HL-60 (cell line): ENCODE measurements at regions not wholly inside any gene's neighbourhood (a gene's known extent, or its start where the extent isn't known, plus 50 kb on each side); places are given as distances from the start of the nearest gene placed in this dataset.
"Not testable (repeated sequence)": the region's sequence is repeated elsewhere in the genome, so short reads cannot be mapped to it uniquely, and the experiment has no call there.

ENCODE experiments used
- DNase-seq, 2 experiments: peaks; one replicate each; pipeline ENCODE4 v3.0.0-alpha.2; 2010 to 2020; ENCODE audit warnings: low read depth in 1 of 2, low spot score in 1 of 2
- H3K27ac ChIP-seq: fragments of 250-450 bp; sonication (Bioruptor Pico); replicated peaks from 2 replicates; pipeline ENCODE4 v1.5.1; 2020; ENCODE audit warnings: mild to moderate bottlenecking, moderate library complexity
- H3K27me3 ChIP-seq: fragments of 250-450 bp; sonication (Bioruptor Pico); 2 replicates; pipeline ENCODE4 v1.5.1; 2021; ENCODE audit warnings: mild to moderate bottlenecking, moderate library complexity; ENCODE audit not compliant: insufficient read depth, poor library complexity, severe bottlenecking
- H3K4me3 ChIP-seq: replicated peaks from 2 replicates; pipeline ENCODE4 v1.5.1; 2011; ENCODE audit warnings: mild to moderate bottlenecking, control low read depth, low read length; ENCODE audit not compliant: insufficient read depth
- GABPA ChIP-seq: IDR thresholded peaks from 2 replicates; pipeline ENCODE4 v1.6.1; 2012; ENCODE audit warnings: low read depth
- POLR2AphosphoS5 ChIP-seq: IDR thresholded peaks from 2 replicates; pipeline ENCODE4 v1.6.1; 2012; ENCODE audit warnings: low read depth
- REST ChIP-seq: IDR thresholded peaks from 2 replicates; pipeline ENCODE4 v1.6.1; 2012; ENCODE audit warnings: low read depth; ENCODE audit not compliant: insufficient replicate concordance
- SPI1 ChIP-seq: IDR thresholded peaks from 2 replicates; pipeline ENCODE4 v1.6.1; 2012; ENCODE audit warnings: low read depth, mild to moderate bottlenecking, borderline replicate concordance
- TF ChIP-seq, protein P1 (sequence below): IDR thresholded peaks from one replicate; pipeline ENCODE4 v1.5.1; 2011; ENCODE audit warnings: low read length, control low read depth, inconsistent platforms; ENCODE audit not compliant: insufficient read depth

GRCh38 chr4:79598214-79598613, 190.2 kb upstream of the GK2 start:
- Histone ChIP-seq H3K27ac (no peak overlapping the region), H3K27me3 (no peaks in the 10 kb centered on the region), H3K4me3 (no peak overlapping the region)
- no peak for TF ChIP-seq GABPA
- TF ChIP-seq, protein P1, sequence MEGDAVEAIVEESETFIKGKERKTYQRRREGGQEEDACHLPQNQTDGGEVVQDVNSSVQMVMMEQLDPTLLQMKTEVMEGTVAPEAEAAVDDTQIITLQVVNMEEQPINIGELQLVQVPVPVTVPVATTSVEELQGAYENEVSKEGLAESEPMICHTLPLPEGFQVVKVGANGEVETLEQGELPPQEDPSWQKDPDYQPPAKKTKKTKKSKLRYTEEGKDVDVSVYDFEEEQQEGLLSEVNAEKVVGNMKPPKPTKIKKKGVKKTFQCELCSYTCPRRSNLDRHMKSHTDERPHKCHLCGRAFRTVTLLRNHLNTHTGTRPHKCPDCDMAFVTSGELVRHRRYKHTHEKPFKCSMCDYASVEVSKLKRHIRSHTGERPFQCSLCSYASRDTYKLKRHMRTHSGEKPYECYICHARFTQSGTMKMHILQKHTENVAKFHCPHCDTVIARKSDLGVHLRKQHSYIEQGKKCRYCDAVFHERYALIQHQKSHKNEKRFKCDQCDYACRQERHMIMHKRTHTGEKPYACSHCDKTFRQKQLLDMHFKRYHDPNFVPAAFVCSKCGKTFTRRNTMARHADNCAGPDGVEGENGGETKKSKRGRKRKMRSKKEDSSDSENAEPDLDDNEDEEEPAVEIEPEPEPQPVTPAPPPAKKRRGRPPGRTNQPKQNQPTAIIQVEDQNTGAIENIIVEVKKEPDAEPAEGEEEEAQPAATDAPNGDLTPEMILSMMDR: no peak
- no peak for DNase-seq

GRCh38 chr4:79597266-79597665, 189.2 kb upstream of the GK2 start:
- Histone ChIP-seq H3K4me3 (no peak overlapping the region), H3K27ac (no peak overlapping the region), H3K27me3 (no peaks in the 10 kb centered on the region)
- no peak for DNase-seq
- TF ChIP-seq POLR2AphosphoS5 (no peak), REST (no peak), SPI1 (no peak), GABPA (no peak)
- TF ChIP-seq, protein P1: no peak

GRCh38 chr4:79592218-79592617, 184.2 kb upstream of the GK2 start:
- not testable (repeated sequence) for DNase-seq, H3K4me3 ChIP-seq, H3K27me3 ChIP-seq, H3K27ac ChIP-seq

GRCh38 chr4:79588679-79589078, 180.7 kb upstream of the GK2 start:
- Histone ChIP-seq H3K27me3 (no peaks in the 10 kb centered on the region), H3K27ac (no peak overlapping the region), H3K4me3 (no peak overlapping the region)
- no peak for DNase-seq
- TF ChIP-seq REST: no peak
- no peak for TF ChIP-seq POLR2AphosphoS5
- no peak for TF ChIP-seq GABPA
- TF ChIP-seq SPI1: no peak
- TF ChIP-seq, protein P1: no peak

DNA sequence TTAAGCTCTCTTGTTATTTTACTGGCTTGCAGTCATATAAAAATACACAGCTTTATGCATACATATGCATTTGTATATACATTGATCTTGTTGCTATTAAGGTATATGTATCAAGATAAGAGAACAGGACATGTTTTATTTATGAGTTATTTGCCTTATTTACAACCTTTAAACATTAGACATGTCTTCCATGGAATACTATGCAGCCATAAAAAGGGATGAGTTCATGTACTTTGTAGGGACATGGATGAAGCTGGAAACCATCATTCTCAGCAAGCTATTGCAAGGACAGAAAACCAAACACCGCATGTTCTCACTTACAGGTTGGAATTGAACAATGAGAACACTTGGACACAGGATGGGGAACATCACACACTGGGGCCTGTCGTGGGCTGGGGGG, 179.2 kb upstream of the GK2 start:
- H3K27me3 ChIP-seq, DNase-seq, H3K27ac ChIP-seq, H3K4me3 ChIP-seq: not testable (repeated sequence)
